ENCODE measurements at regions not wholly inside any gene's neighbourhood (a gene's known extent, or its start where the extent isn't known, plus 50 kb on each side); places are given as distances from the start of the nearest gene placed in this dataset.

DNA sequence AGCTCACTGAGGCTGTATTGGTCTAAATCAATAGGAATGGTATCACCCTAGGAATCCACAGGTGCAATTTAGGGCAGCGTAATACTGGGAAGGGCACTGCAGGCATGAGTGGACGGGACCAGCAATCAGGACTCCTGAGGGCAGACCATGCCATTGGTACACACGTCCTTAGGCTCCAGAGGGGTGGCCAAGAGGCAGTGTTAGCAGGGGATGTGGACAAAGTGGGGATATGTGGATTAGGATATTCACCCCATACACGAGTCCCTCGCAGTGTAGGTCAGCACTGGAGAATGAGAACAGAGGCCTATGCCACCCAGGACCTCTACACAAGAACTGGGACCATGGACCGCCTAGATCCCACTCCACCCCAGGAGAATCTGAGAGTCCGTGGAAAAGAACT is 389.8 kb downstream of the BCL11A start:
- TF ChIP-seq, protein P1, sequence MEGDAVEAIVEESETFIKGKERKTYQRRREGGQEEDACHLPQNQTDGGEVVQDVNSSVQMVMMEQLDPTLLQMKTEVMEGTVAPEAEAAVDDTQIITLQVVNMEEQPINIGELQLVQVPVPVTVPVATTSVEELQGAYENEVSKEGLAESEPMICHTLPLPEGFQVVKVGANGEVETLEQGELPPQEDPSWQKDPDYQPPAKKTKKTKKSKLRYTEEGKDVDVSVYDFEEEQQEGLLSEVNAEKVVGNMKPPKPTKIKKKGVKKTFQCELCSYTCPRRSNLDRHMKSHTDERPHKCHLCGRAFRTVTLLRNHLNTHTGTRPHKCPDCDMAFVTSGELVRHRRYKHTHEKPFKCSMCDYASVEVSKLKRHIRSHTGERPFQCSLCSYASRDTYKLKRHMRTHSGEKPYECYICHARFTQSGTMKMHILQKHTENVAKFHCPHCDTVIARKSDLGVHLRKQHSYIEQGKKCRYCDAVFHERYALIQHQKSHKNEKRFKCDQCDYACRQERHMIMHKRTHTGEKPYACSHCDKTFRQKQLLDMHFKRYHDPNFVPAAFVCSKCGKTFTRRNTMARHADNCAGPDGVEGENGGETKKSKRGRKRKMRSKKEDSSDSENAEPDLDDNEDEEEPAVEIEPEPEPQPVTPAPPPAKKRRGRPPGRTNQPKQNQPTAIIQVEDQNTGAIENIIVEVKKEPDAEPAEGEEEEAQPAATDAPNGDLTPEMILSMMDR (IDR thresholded peaks at IDR 0.05; ENCODE audit: borderline replicate concordance, extremely low read depth, low read length, poor library complexity, severe bottlenecking): no peak
- TF ChIP-seq EZH2 (IDR thresholded peaks at IDR 0.05; ENCODE audit: borderline replicate concordance, low read depth, low read length, severe bottlenecking): no peak
